ENCODE measurements at regions not wholly inside any gene's neighbourhood (a gene's known extent, or its start where the extent isn't known, plus 50 kb on each side); places are given as distances from the start of the nearest gene placed in this dataset.

- Histone ChIP-seq H3K27me3 (ENCODE audit: control insufficient read depth, extremely low read depth, insufficient read depth, low read length) (no peaks in the 10 kb centered on the region), H3K9me3 (ENCODE audit: control insufficient read depth, low read depth, low read length) (no peaks in the 10 kb centered on the region), H3K36me3 (ENCODE audit: control insufficient read depth in 2 of 2, extremely low read depth in 1 of 2, insufficient read depth in 2 of 2, low read length in 2 of 2) (no peaks in the 10 kb centered on the region), H3K9ac (ENCODE audit: control insufficient read depth, extremely low read depth, insufficient read depth, low read length) (no peak overlapping the region), H3K4me3 (ENCODE audit: control insufficient read depth in 2 of 3, extremely low read depth in 1 of 3, insufficient read depth in 2 of 3, low read depth in 1 of 3, low read length in 3 of 3) (no peak overlapping the region), H3K79me2 (ENCODE audit: control insufficient read depth, insufficient read depth, low read length) (no peaks in the 10 kb centered on the region), H2AFZ (ENCODE audit: control insufficient read depth, low read length) (no peak overlapping the region), H3K9me1 (ENCODE audit: control insufficient read depth, extremely low read depth, insufficient read depth, low read length) (no peaks in the 10 kb centered on the region), H4K20me1 (ENCODE audit: control insufficient read depth, extremely low read depth, insufficient read depth, low read length) (no peaks in the 10 kb centered on the region), H3K27ac (ENCODE audit: control insufficient read depth, insufficient read depth, low read length) (no peak overlapping the region), H3K4me1 (ENCODE audit: control insufficient read depth, extremely low read depth, insufficient read depth, low read length) (no peaks in the 10 kb centered on the region), H3K4me2 (ENCODE audit: control insufficient read depth, extremely low read depth, insufficient read depth, low read depth, low read length) (no peak overlapping the region)
- FAIRE-seq (no peak), DNase-seq (ENCODE audit: low read depth, low spot score) (no peak)
- dilution Hi-C loops (cut with MboI; ENCODE audit: extremely low pct_ligation_motif_present, low sequenced_read_pairs), result no loop called here
- TF ChIP-seq CTCF (optimal IDR thresholded peaks at IDR 0.05 in 1 of 3, IDR thresholded peaks at IDR 0.05 in 1 of 3, conservative IDR thresholded peaks at IDR 0.05 in 1 of 3; ENCODE audit: extremely low read depth in 1 of 3, insufficient read depth in 2 of 3, low read length in 3 of 3) (no peak), EZH2 (IDR thresholded peaks at IDR 0.05; ENCODE audit: low read length) (no peak)
These were observed 463.5 kb upstream of the TGFBR2 start for GRCh38 chr3:30142946-30143345.

- dilution Hi-C loops (cut with MboI; ENCODE audit: extremely low pct_ligation_motif_present, low sequenced_read_pairs), result no loop called here
- H3K36me3 ChIP-seq (ENCODE audit: control insufficient read depth in 2 of 2, extremely low read depth in 1 of 2, insufficient read depth in 2 of 2, low read length in 2 of 2), result no peaks in the 10 kb centered on the region
- H3K27me3 ChIP-seq (ENCODE audit: control insufficient read depth, extremely low read depth, insufficient read depth, low read length), result no peaks in the 10 kb centered on the region
- no peak for FAIRE-seq
- H3K27ac ChIP-seq (ENCODE audit: control insufficient read depth, insufficient read depth, low read length), result no peak overlapping the region
- H3K9me1 ChIP-seq (ENCODE audit: control insufficient read depth, extremely low read depth, insufficient read depth, low read length), result no peaks in the 10 kb centered on the region
- no peak overlapping the region for H2AFZ ChIP-seq (ENCODE audit: control insufficient read depth, low read length)
- no peaks in the 10 kb centered on the region for H3K4me1 ChIP-seq (ENCODE audit: control insufficient read depth, extremely low read depth, insufficient read depth, low read length)
- no peaks in the 10 kb centered on the region for H3K79me2 ChIP-seq (ENCODE audit: control insufficient read depth, insufficient read depth, low read length)
- no peaks in the 10 kb centered on the region for H4K20me1 ChIP-seq (ENCODE audit: control insufficient read depth, extremely low read depth, insufficient read depth, low read length)
- no peaks in the 10 kb centered on the region for H3K9me3 ChIP-seq (ENCODE audit: control insufficient read depth, low read depth, low read length)
- TF ChIP-seq EZH2 (IDR thresholded peaks at IDR 0.05; ENCODE audit: low read length) (no peak), CTCF (optimal IDR thresholded peaks at IDR 0.05 in 1 of 3, IDR thresholded peaks at IDR 0.05 in 1 of 3, conservative IDR thresholded peaks at IDR 0.05 in 1 of 3; ENCODE audit: extremely low read depth in 1 of 3, insufficient read depth in 2 of 3, low read length in 3 of 3) (no peak)
- no peak overlapping the region for H3K4me2 ChIP-seq (ENCODE audit: control insufficient read depth, extremely low read depth, insufficient read depth, low read depth, low read length)
- no peak overlapping the region for H3K9ac ChIP-seq (ENCODE audit: control insufficient read depth, extremely low read depth, insufficient read depth, low read length)
- DNase-seq (ENCODE audit: low read depth, low spot score), result no peak
- H3K4me3 ChIP-seq (ENCODE audit: control insufficient read depth in 2 of 3, extremely low read depth in 1 of 3, insufficient read depth in 2 of 3, low read depth in 1 of 3, low read length in 3 of 3), result no peak overlapping the region
These were observed 461.1 kb upstream of the TGFBR2 start for GRCh38 chr3:30145281-30145680.
